Osteoblast (primary cell): ENCODE measurements at regions not wholly inside any gene's neighbourhood (a gene's known extent, or its start where the extent isn't known, plus 50 kb on each side); places are given as distances from the start of the nearest gene placed in this dataset.

Experiments
- DNase-seq: peaks from one replicate; pipeline ENCODE4 v3.0.0; 2011; ENCODE audit warnings: low spot score, mixed read lengths; ENCODE audit not compliant: insufficient read length; ENCODE audit errors: missing footprints
- H2AFZ ChIP-seq: 2 replicates; pipeline ENCODE4 v1.6.0; 2011; ENCODE audit warnings: mild to moderate bottlenecking, low read length
- H3K27ac ChIP-seq: 2 replicates; pipeline ENCODE4 v1.5.1; 2011; ENCODE audit warnings: mild to moderate bottlenecking, low read depth, low read length, moderate library complexity
- H3K27me3 ChIP-seq: 2 replicates; pipeline ENCODE4 v1.6.0; 2012; ENCODE audit warnings: mild to moderate bottlenecking, control low read depth, inconsistent platforms, low read length, moderate library complexity; ENCODE audit not compliant: insufficient read depth
- H3K36me3 ChIP-seq: 2 replicates; pipeline ENCODE4 v1.5.1; 2011; ENCODE audit warnings: mild to moderate bottlenecking, low read length, control low read depth, moderate library complexity; ENCODE audit not compliant: insufficient read depth
- H3K4me1 ChIP-seq: 2 replicates; pipeline ENCODE4 v1.5.1; 2011; ENCODE audit warnings: mild to moderate bottlenecking, low read length, control low read depth, moderate library complexity; ENCODE audit not compliant: insufficient read depth
- H3K4me2 ChIP-seq: 2 replicates; pipeline ENCODE4 v1.6.0; 2011; ENCODE audit warnings: mild to moderate bottlenecking, low read length; ENCODE audit not compliant: insufficient read depth
- H3K4me3 ChIP-seq: fragments of 200-600 bp; sonication (generic); 3 replicates; pipeline ENCODE4 v1.5.1; 2012; ENCODE audit warnings: mild to moderate bottlenecking, low read length, inconsistent platforms; ENCODE audit not compliant: insufficient read depth
- H3K79me2 ChIP-seq: 2 replicates; pipeline ENCODE4 v1.6.0; 2012; ENCODE audit warnings: mild to moderate bottlenecking, low read length, control low read depth, inconsistent platforms; ENCODE audit not compliant: insufficient read depth
- H3K9me3 ChIP-seq: 2 replicates; pipeline ENCODE4 v1.5.1; 2011; ENCODE audit warnings: low read depth, low read length, control low read depth
- H4K20me1 ChIP-seq: 2 replicates; pipeline ENCODE4 v1.6.0; 2012; ENCODE audit warnings: mild to moderate bottlenecking, low read length, control low read depth; ENCODE audit not compliant: insufficient read depth
- CTCF ChIP-seq: IDR thresholded peaks from 2 replicates; pipeline ENCODE4 v1.5.1; 2011; ENCODE audit warnings: mild to moderate bottlenecking, low read depth, low read length, moderate library complexity; ENCODE audit errors: extremely low read depth

- no peaks in the 10 kb centered on the region for H3K36me3 ChIP-seq
- no peaks in the 10 kb centered on the region for H3K27me3 ChIP-seq
- DNase-seq: no peak
Measured at GRCh38 chr20:61123751-61124368, 128.2 kb upstream of the CDH4 start.

GRCh38 chr20:61125076-61125475 lies 127.0 kb upstream of the CDH4 start:
- Histone ChIP-seq H3K9me3 (no peaks in the 10 kb centered on the region), H3K36me3 (no peaks in the 10 kb centered on the region), H3K4me3 (no peak overlapping the region), H3K79me2 (no peaks in the 10 kb centered on the region), H4K20me1 (no peaks in the 10 kb centered on the region), H3K27me3 (no peaks in the 10 kb centered on the region), H3K27ac (no peak overlapping the region), H3K4me2 (no peak overlapping the region), H3K4me1 (no peaks in the 10 kb centered on the region), H2AFZ (no peak overlapping the region)
- no peak for TF ChIP-seq CTCF
- no peak for DNase-seq

More at GRCh38 chr20:61123751-61124368, 128.2 kb upstream of the CDH4 start:
- peaks cover 1% of the 10 kb centered on the region for H3K4me1 ChIP-seq
- TF ChIP-seq CTCF: no peak
- no peak overlapping the region for H3K4me2 ChIP-seq
- H2AFZ ChIP-seq: no peak overlapping the region
- H3K4me3 ChIP-seq: no peak overlapping the region
- H3K27ac ChIP-seq: no peak overlapping the region
- H3K79me2 ChIP-seq: no peaks in the 10 kb centered on the region
- no peaks in the 10 kb centered on the region for H3K9me3 ChIP-seq
- H4K20me1 ChIP-seq: no peaks in the 10 kb centered on the region

GRCh38 chr20:61125546-61126180 lies 126.4 kb upstream of the CDH4 start:
- Histone ChIP-seq H3K4me2 (no peak overlapping the region), H2AFZ (no peak overlapping the region), H3K4me1 (no peaks in the 10 kb centered on the region), H4K20me1 (no peaks in the 10 kb centered on the region), H3K36me3 (no peaks in the 10 kb centered on the region), H3K4me3 (no peak overlapping the region), H3K27ac (no peak overlapping the region), H3K79me2 (no peaks in the 10 kb centered on the region), H3K9me3 (no peaks in the 10 kb centered on the region), H3K27me3 (no peaks in the 10 kb centered on the region)
- TF ChIP-seq CTCF: no peak
- DNase-seq: no peak

GRCh38 chr20:61126369-61127195 lies 125.5 kb upstream of the CDH4 start:
- Histone ChIP-seq H3K4me3 (no peak overlapping the region), H3K9me3 (no peaks in the 10 kb centered on the region), H4K20me1 (no peaks in the 10 kb centered on the region), H3K36me3 (no peaks in the 10 kb centered on the region), H3K27ac (no peak overlapping the region), H3K4me1 (no peaks in the 10 kb centered on the region), H3K27me3 (no peaks in the 10 kb centered on the region), H3K4me2 (no peak overlapping the region), H3K79me2 (no peaks in the 10 kb centered on the region), H2AFZ (no peak overlapping the region)
- DNase-seq: no peak
- no peak for TF ChIP-seq CTCF
